ENCODE measurements at regions not wholly inside any gene's neighbourhood (a gene's known extent, or its start where the extent isn't known, plus 50 kb on each side); places are given as distances from the start of the nearest gene placed in this dataset.

DNA sequence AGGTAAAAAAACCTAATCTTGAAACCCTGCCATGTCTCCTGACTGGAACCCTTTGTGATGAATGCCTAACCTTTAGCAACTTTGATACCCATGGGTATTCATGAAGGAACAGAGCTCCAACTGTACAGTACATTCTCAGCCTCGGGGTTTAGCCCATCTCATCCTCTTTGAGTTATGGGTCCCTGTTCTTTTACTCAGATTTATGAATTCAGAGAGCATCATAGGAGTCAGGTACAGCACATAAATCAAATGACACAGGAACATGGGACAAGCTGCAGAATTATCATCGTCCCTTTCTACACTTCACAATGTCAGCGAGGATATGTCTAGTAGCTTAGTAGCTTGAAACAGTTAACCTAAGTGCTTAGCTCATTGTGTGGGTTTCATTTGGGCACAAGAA is 527.4 kb downstream of the NOVA1 start:
- H3K79me2 ChIP-seq (ENCODE audit: insufficient read depth), result no peaks in the 10 kb centered on the region
- H3K9me3 ChIP-seq, result no peaks in the 10 kb centered on the region
- CTCF ChIA-PET, result no interaction called here
- TF ChIP-seq, protein P1, sequence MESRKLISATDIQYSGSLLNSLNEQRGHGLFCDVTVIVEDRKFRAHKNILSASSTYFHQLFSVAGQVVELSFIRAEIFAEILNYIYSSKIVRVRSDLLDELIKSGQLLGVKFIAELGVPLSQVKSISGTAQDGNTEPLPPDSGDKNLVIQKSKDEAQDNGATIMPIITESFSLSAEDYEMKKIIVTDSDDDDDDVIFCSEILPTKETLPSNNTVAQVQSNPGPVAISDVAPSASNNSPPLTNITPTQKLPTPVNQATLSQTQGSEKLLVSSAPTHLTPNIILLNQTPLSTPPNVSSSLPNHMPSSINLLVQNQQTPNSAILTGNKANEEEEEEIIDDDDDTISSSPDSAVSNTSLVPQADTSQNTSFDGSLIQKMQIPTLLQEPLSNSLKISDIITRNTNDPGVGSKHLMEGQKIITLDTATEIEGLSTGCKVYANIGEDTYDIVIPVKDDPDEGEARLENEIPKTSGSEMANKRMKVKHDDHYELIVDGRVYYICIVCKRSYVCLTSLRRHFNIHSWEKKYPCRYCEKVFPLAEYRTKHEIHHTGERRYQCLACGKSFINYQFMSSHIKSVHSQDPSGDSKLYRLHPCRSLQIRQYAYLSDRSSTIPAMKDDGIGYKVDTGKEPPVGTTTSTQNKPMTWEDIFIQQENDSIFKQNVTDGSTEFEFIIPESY (IDR thresholded peaks at IDR 0.05; ENCODE audit: borderline replicate concordance, low read depth), result no peak
- TF ChIP-seq, protein P2, sequence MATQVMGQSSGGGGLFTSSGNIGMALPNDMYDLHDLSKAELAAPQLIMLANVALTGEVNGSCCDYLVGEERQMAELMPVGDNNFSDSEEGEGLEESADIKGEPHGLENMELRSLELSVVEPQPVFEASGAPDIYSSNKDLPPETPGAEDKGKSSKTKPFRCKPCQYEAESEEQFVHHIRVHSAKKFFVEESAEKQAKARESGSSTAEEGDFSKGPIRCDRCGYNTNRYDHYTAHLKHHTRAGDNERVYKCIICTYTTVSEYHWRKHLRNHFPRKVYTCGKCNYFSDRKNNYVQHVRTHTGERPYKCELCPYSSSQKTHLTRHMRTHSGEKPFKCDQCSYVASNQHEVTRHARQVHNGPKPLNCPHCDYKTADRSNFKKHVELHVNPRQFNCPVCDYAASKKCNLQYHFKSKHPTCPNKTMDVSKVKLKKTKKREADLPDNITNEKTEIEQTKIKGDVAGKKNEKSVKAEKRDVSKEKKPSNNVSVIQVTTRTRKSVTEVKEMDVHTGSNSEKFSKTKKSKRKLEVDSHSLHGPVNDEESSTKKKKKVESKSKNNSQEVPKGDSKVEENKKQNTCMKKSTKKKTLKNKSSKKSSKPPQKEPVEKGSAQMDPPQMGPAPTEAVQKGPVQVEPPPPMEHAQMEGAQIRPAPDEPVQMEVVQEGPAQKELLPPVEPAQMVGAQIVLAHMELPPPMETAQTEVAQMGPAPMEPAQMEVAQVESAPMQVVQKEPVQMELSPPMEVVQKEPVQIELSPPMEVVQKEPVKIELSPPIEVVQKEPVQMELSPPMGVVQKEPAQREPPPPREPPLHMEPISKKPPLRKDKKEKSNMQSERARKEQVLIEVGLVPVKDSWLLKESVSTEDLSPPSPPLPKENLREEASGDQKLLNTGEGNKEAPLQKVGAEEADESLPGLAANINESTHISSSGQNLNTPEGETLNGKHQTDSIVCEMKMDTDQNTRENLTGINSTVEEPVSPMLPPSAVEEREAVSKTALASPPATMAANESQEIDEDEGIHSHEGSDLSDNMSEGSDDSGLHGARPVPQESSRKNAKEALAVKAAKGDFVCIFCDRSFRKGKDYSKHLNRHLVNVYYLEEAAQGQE (IDR thresholded peaks at IDR 0.05; ENCODE audit: low read depth, low read length), result no peak
- no peak for TF ChIP-seq GATA2 (CRISPR knock-in tag; IDR thresholded peaks at IDR 0.05)
- POLR2A ChIA-PET, result no interaction called here
- H3K4me2 ChIP-seq, result no peak overlapping the region
- H3K4me3 ChIP-seq (ENCODE audit: low read depth in 2 of 2, low read length in 1 of 2), result no peak overlapping the region
- H3F3A ChIP-seq (replicated peaks; ENCODE audit: insufficient read depth), result no peaks in the 10 kb centered on the region
- WGBS (ENCODE audit: low lambda C conversion rate), result 2% methylated on average over 3 of the region's 3 CpGs
- no peaks in the 10 kb centered on the region for H3K36me3 ChIP-seq (replicated peaks in 1 of 2; ENCODE audit: control insufficient read depth in 1 of 2, insufficient read depth in 2 of 2, low read length in 1 of 2)
- H3K9me2 ChIP-seq, result no peaks in the 10 kb centered on the region
- DNase-seq, result no peak
- H3K27ac ChIP-seq (ENCODE audit: low read depth in 2 of 2, low read length in 1 of 2), result no peak overlapping the region
- no peak overlapping the region for H3K9ac ChIP-seq
- no peaks in the 10 kb centered on the region for H4K20me1 ChIP-seq (ENCODE audit: insufficient read depth)
- no peak overlapping the region for H2AFZ ChIP-seq (ENCODE audit: low read depth)
- no peaks in the 10 kb centered on the region for H3K27me3 ChIP-seq (ENCODE audit: insufficient read depth)
- H3K4me1 ChIP-seq (ENCODE audit: control insufficient read depth in 1 of 2, insufficient read depth in 2 of 2, low read depth in 1 of 2, low read length in 1 of 2), result no peaks in the 10 kb centered on the region; a peak in 1 of 4 replicates

DNA sequence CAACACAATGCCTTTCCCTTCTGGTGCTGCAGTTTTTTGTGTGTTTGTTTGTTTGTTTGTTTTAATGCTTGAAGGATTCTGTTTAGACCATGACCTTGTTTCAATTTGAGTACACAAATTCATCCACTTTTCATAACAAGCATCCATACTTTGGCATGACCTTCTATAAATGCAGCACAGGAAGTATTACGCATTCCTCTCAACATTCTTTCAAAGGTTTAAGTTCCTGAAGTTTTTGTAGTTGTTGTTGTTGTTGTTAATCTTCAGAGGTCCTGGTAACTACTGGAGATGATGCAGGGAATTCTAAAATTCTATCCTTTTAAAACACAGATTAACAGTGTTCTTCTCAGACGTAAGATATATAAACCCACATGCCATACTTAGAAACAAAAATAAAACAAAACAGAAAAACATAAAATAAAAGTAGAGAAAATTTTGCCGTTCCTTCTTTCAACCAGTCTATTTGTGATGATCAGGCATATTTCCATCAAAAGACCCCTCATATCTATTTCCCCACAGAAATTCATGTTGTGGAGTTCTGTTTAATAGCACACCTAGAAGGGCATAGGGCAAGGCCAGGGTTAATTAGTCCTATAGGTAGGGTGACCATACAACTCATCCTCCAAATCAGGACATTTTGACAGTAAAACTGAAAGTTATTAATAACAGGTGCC is 529.9 kb downstream of the NOVA1 start:
- H3K9me2 ChIP-seq, result no peaks in the 10 kb centered on the region
- WGBS (ENCODE audit: low lambda C conversion rate), result 10% methylated on average over 3 of the region's 3 CpGs
- ChIA-PET POLR2A (no interaction called here), CTCF (no interaction called here)
- no peaks in the 10 kb centered on the region for H3K79me2 ChIP-seq (ENCODE audit: insufficient read depth)
- no peaks in the 10 kb centered on the region; a peak in 1 of 4 replicates for H3K4me1 ChIP-seq (ENCODE audit: control insufficient read depth in 1 of 2, insufficient read depth in 2 of 2, low read depth in 1 of 2, low read length in 1 of 2)
- H3K9ac ChIP-seq, result no peak overlapping the region
- H3K27me3 ChIP-seq (ENCODE audit: insufficient read depth), result no peaks in the 10 kb centered on the region
- H3K4me2 ChIP-seq, result no peak overlapping the region
- H3K27ac ChIP-seq (ENCODE audit: low read depth in 2 of 2, low read length in 1 of 2), result no peak overlapping the region
- no peaks in the 10 kb centered on the region for H3F3A ChIP-seq (replicated peaks; ENCODE audit: insufficient read depth)
- no peak overlapping the region for H2AFZ ChIP-seq (ENCODE audit: low read depth)
- no peak for DNase-seq
- no peak overlapping the region for H3K4me3 ChIP-seq (ENCODE audit: low read depth in 2 of 2, low read length in 1 of 2)
- no peaks in the 10 kb centered on the region for H3K36me3 ChIP-seq (replicated peaks in 1 of 2; ENCODE audit: control insufficient read depth in 1 of 2, insufficient read depth in 2 of 2, low read length in 1 of 2)
- H3K9me3 ChIP-seq, result no peaks in the 10 kb centered on the region
- H4K20me1 ChIP-seq (ENCODE audit: insufficient read depth), result no peaks in the 10 kb centered on the region
- no peak for TF ChIP-seq RXRA (IDR thresholded peaks at IDR 0.05; ENCODE audit: borderline replicate concordance, low read depth)
- TF ChIP-seq, protein P2 (IDR thresholded peaks at IDR 0.05; ENCODE audit: low read depth, low read length), result no peak
- no peak for TF ChIP-seq POLR2AphosphoS5 (IDR thresholded peaks at IDR 0.05; ENCODE audit: low read depth, low read length)
- TF ChIP-seq JUND (IDR thresholded peaks at IDR 0.05), result no peak
- no peak for TF ChIP-seq TEAD4 (IDR thresholded peaks at IDR 0.05; ENCODE audit: borderline replicate concordance, insufficient read depth)
- no peak for TF ChIP-seq YY1 (IDR thresholded peaks at IDR 0.05; ENCODE audit: low read depth)
- TF ChIP-seq NFIC (IDR thresholded peaks at IDR 0.05; ENCODE audit: borderline replicate concordance), result no peak
- TF ChIP-seq, protein P3, sequence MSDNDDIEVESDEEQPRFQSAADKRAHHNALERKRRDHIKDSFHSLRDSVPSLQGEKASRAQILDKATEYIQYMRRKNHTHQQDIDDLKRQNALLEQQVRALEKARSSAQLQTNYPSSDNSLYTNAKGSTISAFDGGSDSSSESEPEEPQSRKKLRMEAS (IDR thresholded peaks at IDR 0.05; ENCODE audit: low read depth), result no peak
- no peak for TF ChIP-seq MXI1 (IDR thresholded peaks at IDR 0.05; ENCODE audit: low read depth, low read length)
- TF ChIP-seq, protein P1 (IDR thresholded peaks at IDR 0.05; ENCODE audit: borderline replicate concordance, low read depth), result no peak
- TF ChIP-seq, protein P4, sequence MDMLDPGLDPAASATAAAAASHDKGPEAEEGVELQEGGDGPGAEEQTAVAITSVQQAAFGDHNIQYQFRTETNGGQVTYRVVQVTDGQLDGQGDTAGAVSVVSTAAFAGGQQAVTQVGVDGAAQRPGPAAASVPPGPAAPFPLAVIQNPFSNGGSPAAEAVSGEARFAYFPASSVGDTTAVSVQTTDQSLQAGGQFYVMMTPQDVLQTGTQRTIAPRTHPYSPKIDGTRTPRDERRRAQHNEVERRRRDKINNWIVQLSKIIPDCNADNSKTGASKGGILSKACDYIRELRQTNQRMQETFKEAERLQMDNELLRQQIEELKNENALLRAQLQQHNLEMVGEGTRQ (IDR thresholded peaks at IDR 0.05; ENCODE audit: borderline replicate concordance, low read depth, low read length), result no peak
- TF ChIP-seq RFX5 (IDR thresholded peaks at IDR 0.05; ENCODE audit: low read length), result no peak

Data from SK-N-SH (cell line).